ENCODE measurements at regions not wholly inside any gene's neighbourhood (a gene's known extent, or its start where the extent isn't known, plus 50 kb on each side); places are given as distances from the start of the nearest gene placed in this dataset.

GRCh38 chr2:226643946-226644282, 155.7 kb downstream of the IRS1 start:
- TF ChIP-seq YY1 (tag by site-specific recombination; IDR thresholded peaks at IDR 0.05) (no peak), ZBTB10 (tag by site-specific recombination; IDR thresholded peaks at IDR 0.05) (no peak), FEZF1 (tag by site-specific recombination; IDR thresholded peaks at IDR 0.05) (no peak), SP2 (tag by site-specific recombination; IDR thresholded peaks at IDR 0.05) (no peak), CTCF (tag by site-specific recombination; IDR thresholded peaks at IDR 0.05) (no peak), OSR2 (tag by site-specific recombination; IDR thresholded peaks at IDR 0.05) (no peak), ZNF274 (IDR thresholded peaks at IDR 0.05; ENCODE audit: low read length) (no peak), ZNF274 (tag by site-specific recombination; IDR thresholded peaks at IDR 0.05; ENCODE audit: borderline replicate concordance) (no peak)
- TF ChIP-seq, protein P1, sequence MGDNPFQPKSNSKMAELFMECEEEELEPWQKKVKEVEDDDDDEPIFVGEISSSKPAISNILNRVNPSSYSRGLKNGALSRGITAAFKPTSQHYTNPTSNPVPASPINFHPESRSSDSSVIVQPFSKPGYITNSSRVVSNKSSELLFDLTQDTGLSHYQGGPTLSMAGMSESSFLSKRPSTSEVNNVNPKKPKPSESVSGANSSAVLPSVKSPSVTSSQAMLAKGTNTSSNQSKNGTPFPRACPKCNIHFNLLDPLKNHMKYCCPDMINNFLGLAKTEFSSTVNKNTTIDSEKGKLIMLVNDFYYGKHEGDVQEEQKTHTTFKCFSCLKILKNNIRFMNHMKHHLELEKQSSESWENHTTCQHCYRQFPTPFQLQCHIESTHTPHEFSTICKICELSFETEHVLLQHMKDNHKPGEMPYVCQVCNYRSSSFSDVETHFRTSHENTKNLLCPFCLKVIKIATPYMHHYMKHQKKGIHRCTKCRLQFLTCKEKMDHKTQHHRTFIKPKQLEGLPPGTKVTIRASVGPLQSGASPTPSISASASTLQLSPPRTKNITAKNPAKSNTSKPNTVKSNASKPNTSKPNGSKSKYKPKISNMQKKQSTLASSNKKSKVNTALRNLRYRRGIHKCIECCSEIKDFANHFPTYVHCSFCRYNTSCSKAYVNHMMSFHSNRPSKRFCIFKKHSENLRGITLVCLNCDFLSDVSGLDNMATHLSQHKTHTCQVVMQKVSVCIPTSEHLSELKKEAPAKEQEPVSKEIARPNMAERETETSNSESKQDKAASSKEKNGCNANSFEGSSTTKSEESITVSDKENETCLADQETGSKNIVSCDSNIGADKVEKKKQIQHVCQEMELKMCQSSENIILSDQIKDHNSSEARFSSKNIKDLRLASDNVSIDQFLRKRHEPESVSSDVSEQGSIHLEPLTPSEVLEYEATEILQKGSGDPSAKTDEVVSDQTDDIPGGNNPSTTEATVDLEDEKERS (tag by site-specific recombination; IDR thresholded peaks at IDR 0.05) = no peak
